ENCODE measurements at regions not wholly inside any gene's neighbourhood (a gene's known extent, or its start where the extent isn't known, plus 50 kb on each side); places are given as distances from the start of the nearest gene placed in this dataset.

DNA sequence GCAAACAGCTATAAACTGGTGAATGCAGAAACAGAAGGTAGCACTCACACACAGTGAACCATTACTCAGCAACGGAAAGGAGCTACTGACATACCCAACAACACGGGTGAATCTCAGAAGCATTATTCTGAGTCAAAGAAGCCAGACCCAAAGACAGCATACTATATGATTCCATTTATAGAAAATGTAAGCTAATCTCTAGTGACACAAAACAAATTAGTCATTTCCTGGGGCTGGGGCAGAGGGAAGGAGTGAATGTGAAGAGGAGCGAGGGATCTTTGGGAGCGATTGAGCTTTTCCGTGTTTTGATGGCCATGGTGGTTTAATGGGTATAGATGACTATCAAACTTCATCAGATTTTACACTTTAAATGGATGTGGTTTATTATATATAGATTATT is 614.6 kb downstream of the DHX35 start:
- Histone ChIP-seq H3K4me3 (replicated peaks in 1 of 3; ENCODE audit: low read depth in 2 of 3, low read length in 3 of 3) (no peak overlapping the region), H3K27ac (ENCODE audit: low read depth in 1 of 2, low read length in 2 of 2) (no peak overlapping the region), H3K36me3 (replicated peaks in 1 of 2; ENCODE audit: control insufficient read depth in 1 of 2, insufficient read depth in 2 of 2, low read length in 2 of 2) (no peaks in the 10 kb centered on the region), H3K9me3 (replicated peaks in 1 of 2; ENCODE audit: control insufficient read depth in 1 of 2, insufficient read depth in 1 of 2, low read length in 2 of 2) (no peaks in the 10 kb centered on the region), H3K79me2 (ENCODE audit: insufficient read depth, low read length) (no peaks in the 10 kb centered on the region), H3K4me1 (ENCODE audit: control insufficient read depth in 1 of 2, insufficient read depth in 2 of 2, low read length in 2 of 2) (no peaks in the 10 kb centered on the region), H4K20me1 (ENCODE audit: insufficient read depth, low read length) (no peaks in the 10 kb centered on the region), H3K4me2 (replicated peaks; ENCODE audit: extremely low read depth, low read length, poor library complexity, severe bottlenecking) (no peak overlapping the region), H2AFZ (ENCODE audit: insufficient read depth, low read depth, low read length, poor library complexity, severe bottlenecking) (no peak overlapping the region), H3K27me3 (ENCODE audit: control insufficient read depth in 2 of 2, insufficient read depth in 2 of 2, low read length in 2 of 2) (no peaks in the 10 kb centered on the region), H3K9ac (ENCODE audit: insufficient read depth, low read length, poor library complexity, severe bottlenecking) (no peak overlapping the region)
- H3K27ac Mint-ChIP-seq, result no peak overlapping the region
- no peak for DNase-seq
- TF ChIP-seq, protein P1, sequence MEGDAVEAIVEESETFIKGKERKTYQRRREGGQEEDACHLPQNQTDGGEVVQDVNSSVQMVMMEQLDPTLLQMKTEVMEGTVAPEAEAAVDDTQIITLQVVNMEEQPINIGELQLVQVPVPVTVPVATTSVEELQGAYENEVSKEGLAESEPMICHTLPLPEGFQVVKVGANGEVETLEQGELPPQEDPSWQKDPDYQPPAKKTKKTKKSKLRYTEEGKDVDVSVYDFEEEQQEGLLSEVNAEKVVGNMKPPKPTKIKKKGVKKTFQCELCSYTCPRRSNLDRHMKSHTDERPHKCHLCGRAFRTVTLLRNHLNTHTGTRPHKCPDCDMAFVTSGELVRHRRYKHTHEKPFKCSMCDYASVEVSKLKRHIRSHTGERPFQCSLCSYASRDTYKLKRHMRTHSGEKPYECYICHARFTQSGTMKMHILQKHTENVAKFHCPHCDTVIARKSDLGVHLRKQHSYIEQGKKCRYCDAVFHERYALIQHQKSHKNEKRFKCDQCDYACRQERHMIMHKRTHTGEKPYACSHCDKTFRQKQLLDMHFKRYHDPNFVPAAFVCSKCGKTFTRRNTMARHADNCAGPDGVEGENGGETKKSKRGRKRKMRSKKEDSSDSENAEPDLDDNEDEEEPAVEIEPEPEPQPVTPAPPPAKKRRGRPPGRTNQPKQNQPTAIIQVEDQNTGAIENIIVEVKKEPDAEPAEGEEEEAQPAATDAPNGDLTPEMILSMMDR (IDR thresholded peaks at IDR 0.05), result no peak
- H3K4me1 Mint-ChIP-seq, result no peaks in the 10 kb centered on the region
- WGBS (ENCODE audit: insufficient coverage), result no CpG with 5 or more reads among the region's 5 CpGs
- H3K9me3 Mint-ChIP-seq, result peaks cover 4 to 15% (median 6%) of the 10 kb centered on the region in 7 donors
- H3K27me3 Mint-ChIP-seq (ENCODE audit: low read depth in 3 of 3), result peaks cover 0 to 1% (median 0%) of the 10 kb centered on the region in 3 donors
- no peak overlapping the region for H3K4me3 Mint-ChIP-seq
- intact Hi-C loops (cut with micrococcal nuclease), result no loop called here
- H3K36me3 Mint-ChIP-seq, result no peaks in the 10 kb centered on the region

DNA sequence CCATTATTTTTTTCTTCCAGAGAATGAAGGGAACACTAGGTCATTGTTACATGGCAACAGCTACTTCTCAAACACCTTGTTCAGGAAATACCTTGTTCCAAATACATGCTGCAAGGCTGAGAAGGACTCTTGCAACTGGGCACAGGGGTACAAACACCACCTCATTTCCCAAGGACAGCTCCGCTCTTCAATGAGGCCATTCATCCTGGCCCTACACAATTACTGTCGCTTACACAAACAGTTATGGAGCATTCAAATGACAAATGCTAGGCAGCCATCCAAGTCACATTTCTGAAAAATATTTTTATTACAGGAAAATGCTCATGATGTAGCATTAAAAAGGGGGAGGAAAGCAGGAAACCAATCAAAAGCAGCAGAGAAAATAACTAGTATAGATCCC is 611.9 kb downstream of the DHX35 start:
- H3K36me3 ChIP-seq (replicated peaks in 1 of 2; ENCODE audit: control insufficient read depth in 1 of 2, insufficient read depth in 2 of 2, low read length in 2 of 2), result no peaks in the 10 kb centered on the region
- H3K79me2 ChIP-seq (ENCODE audit: insufficient read depth, low read length), result no peaks in the 10 kb centered on the region
- TF ChIP-seq, protein P1 (IDR thresholded peaks at IDR 0.05), result no peak
- no peak overlapping the region for H3K4me2 ChIP-seq (replicated peaks; ENCODE audit: extremely low read depth, low read length, poor library complexity, severe bottlenecking)
- no peak for DNase-seq
- no peak overlapping the region for H2AFZ ChIP-seq (ENCODE audit: insufficient read depth, low read depth, low read length, poor library complexity, severe bottlenecking)
- H3K4me3 ChIP-seq (replicated peaks in 1 of 3; ENCODE audit: low read depth in 2 of 3, low read length in 3 of 3), result no peak overlapping the region
- no peak overlapping the region for H3K27ac ChIP-seq (ENCODE audit: low read depth in 1 of 2, low read length in 2 of 2)
- Mint-ChIP-seq H3K9me3 (peaks cover 4 to 15% (median 9%) of the 10 kb centered on the region in 7 donors), H3K36me3 (no peaks in the 10 kb centered on the region), H3K27me3 (ENCODE audit: low read depth in 3 of 3) (peaks cover 0 to 2% (median 0%) of the 10 kb centered on the region in 3 donors), H3K4me1 (no peaks in the 10 kb centered on the region), H3K4me3 (no peak overlapping the region), H3K27ac (no peak overlapping the region)
- no peaks in the 10 kb centered on the region for H3K4me1 ChIP-seq (ENCODE audit: control insufficient read depth in 1 of 2, insufficient read depth in 2 of 2, low read length in 2 of 2)
- no peak overlapping the region for H3K9ac ChIP-seq (ENCODE audit: insufficient read depth, low read length, poor library complexity, severe bottlenecking)
- intact Hi-C loops (cut with micrococcal nuclease), result no loop called here
- 100% methylated on average over 1 of the region's 2 CpGs for WGBS (ENCODE audit: insufficient coverage)
- H4K20me1 ChIP-seq (ENCODE audit: insufficient read depth, low read length), result no peaks in the 10 kb centered on the region
- no peaks in the 10 kb centered on the region for H3K9me3 ChIP-seq (replicated peaks in 1 of 2; ENCODE audit: control insufficient read depth in 1 of 2, insufficient read depth in 1 of 2, low read length in 2 of 2)
- no peaks in the 10 kb centered on the region for H3K27me3 ChIP-seq (ENCODE audit: control insufficient read depth in 2 of 2, insufficient read depth in 2 of 2, low read length in 2 of 2)
